ENCODE measurements at regions not wholly inside any gene's neighbourhood (a gene's known extent, or its start where the extent isn't known, plus 50 kb on each side); places are given as distances from the start of the nearest gene placed in this dataset.

DNA sequence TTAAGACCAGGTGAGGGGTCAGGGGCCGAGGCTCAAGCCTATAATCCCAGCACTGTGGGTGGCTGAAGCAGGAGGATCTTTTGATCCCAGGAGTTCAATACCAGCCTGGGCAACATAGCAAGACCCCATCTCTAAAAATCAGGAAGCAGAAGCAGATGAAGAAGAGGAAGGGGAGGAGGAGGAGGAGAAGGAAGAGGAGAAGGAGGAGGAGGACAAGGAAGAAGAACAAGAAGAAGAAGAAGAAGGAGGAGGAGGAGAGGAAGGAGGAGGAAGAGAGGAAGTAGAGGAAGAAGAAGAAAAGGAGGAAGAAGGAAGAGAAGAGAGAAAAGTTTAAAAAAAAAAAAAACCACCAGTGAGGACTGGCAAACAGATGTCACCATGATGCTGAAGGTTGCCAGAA is 92.0 kb upstream of the TMEM26 start:
- TF ChIP-seq CTCF (IDR thresholded peaks at IDR 0.05) (no peak), POLR2A (IDR thresholded peaks at IDR 0.05) (no peak)

Measured in thyroid gland (tissue), 4 donors.